ENCODE measurements at regions not wholly inside any gene's neighbourhood (a gene's known extent, or its start where the extent isn't known, plus 50 kb on each side); places are given as distances from the start of the nearest gene placed in this dataset.

GRCh38 chr3:124108446-124108845, 116.5 kb upstream of the ROPN1 start:
- FAIRE-seq = no peak

DNA sequence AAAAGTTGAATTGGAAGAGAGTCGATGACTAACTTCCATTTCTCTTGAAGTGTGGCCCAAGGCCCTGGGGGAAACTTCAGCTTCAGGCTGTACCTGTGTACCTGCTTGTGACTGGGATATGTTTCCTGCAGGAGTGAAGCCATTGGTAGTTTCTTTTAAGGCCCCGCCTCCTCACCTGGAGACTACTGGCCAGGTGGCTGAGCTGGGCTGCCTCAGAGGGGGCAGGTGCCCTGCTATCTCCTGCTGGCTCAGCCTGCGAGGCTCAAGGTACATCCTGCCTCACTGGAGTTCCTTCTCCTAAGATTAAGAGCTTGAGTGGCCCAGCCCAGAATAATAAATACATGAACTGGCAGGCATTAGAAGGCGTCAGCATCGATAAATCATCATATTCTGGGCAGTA, 121.6 kb upstream of the ROPN1 start:
- Histone ChIP-seq H2AFZ (ENCODE audit: low read length) (no peak overlapping the region), H3K9me3 (ENCODE audit: low read length) (no peaks in the 10 kb centered on the region), H3K4me2 (ENCODE audit: low read depth, low read length) (no peak overlapping the region), H3K4me1 (ENCODE audit: insufficient read depth, low read length) (peaks cover 12% of the 10 kb centered on the region; the same call in 1 of the 2 replicates), H3K4me3 (replicated peaks in 1 of 3; ENCODE audit: insufficient read depth in 1 of 3, low read depth in 2 of 3, low read length in 3 of 3) (no peak overlapping the region), H3K9ac (ENCODE audit: insufficient read depth, low read depth, low read length) (no peak overlapping the region), H4K20me1 (ENCODE audit: insufficient read depth, low read length) (no peaks in the 10 kb centered on the region), H3K27ac (ENCODE audit: extremely low read length, insufficient read depth, low read length) (no peak overlapping the region), H3K27me3 (ENCODE audit: control insufficient read depth in 1 of 2, insufficient read depth in 2 of 2, low read length in 2 of 2) (no peaks in the 10 kb centered on the region), H3K79me2 (ENCODE audit: insufficient read depth, low read length) (no peaks in the 10 kb centered on the region), H3K36me3 (replicated peaks in 1 of 2; ENCODE audit: control insufficient read depth in 1 of 2, insufficient read depth in 2 of 2, low read length in 2 of 2) (no peaks in the 10 kb centered on the region)
- POLR2A ChIA-PET = no interaction called here
- ATAC-seq = no peak
- BruUV-seq (replicated peaks) = no TSS peak
- CTCF ChIA-PET (ENCODE audit: low intra/inter-chr PET ratio, low total read pairs) = no interaction called here
- no peak for FAIRE-seq
- WGBS (ENCODE audit: low lambda C conversion rate) = 60% methylated on average over 3 of the region's 5 CpGs
- intact Hi-C loops (cut with micrococcal nuclease; ENCODE audit: unreplicated experiment) = no loop called here
- no peak for DNase-seq (ENCODE audit: low spot score)
- in situ Hi-C loops (cut with HindIII; ENCODE audit: extremely low pct_ligation_motif_present, low pct_unique_long_range_greater_than_20kb) = no loop called here
- TF ChIP-seq BHLHE40 (IDR thresholded peaks at IDR 0.05; ENCODE audit: low read length) = no peak
- TF ChIP-seq, protein P1, sequence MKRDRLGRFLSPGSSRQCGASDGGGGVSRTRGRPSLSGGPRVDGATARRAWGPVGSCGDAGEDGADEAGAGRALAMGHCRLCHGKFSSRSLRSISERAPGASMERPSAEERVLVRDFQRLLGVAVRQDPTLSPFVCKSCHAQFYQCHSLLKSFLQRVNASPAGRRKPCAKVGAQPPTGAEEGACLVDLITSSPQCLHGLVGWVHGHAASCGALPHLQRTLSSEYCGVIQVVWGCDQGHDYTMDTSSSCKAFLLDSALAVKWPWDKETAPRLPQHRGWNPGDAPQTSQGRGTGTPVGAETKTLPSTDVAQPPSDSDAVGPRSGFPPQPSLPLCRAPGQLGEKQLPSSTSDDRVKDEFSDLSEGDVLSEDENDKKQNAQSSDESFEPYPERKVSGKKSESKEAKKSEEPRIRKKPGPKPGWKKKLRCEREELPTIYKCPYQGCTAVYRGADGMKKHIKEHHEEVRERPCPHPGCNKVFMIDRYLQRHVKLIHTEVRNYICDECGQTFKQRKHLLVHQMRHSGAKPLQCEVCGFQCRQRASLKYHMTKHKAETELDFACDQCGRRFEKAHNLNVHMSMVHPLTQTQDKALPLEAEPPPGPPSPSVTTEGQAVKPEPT (CRISPR knock-in tag; IDR thresholded peaks at IDR 0.05; ENCODE audit: low read depth) = no peak
- TF ChIP-seq HNRNPK (IDR thresholded peaks at IDR 0.05; ENCODE audit: low read depth, low read length, poor library complexity, severe bottlenecking) = no peak
- no peak for TF ChIP-seq ZNF619 (CRISPR knock-in tag; IDR thresholded peaks at IDR 0.05)
- no peak for TF ChIP-seq ZNF281 (CRISPR knock-in tag; IDR thresholded peaks at IDR 0.05; ENCODE audit: borderline replicate concordance)
- TF ChIP-seq ZFP1 (CRISPR knock-in tag; IDR thresholded peaks at IDR 0.05) = no peak
- no peak for TF ChIP-seq ZNF124 (CRISPR knock-in tag; IDR thresholded peaks at IDR 0.05)
- TF ChIP-seq, protein P2, sequence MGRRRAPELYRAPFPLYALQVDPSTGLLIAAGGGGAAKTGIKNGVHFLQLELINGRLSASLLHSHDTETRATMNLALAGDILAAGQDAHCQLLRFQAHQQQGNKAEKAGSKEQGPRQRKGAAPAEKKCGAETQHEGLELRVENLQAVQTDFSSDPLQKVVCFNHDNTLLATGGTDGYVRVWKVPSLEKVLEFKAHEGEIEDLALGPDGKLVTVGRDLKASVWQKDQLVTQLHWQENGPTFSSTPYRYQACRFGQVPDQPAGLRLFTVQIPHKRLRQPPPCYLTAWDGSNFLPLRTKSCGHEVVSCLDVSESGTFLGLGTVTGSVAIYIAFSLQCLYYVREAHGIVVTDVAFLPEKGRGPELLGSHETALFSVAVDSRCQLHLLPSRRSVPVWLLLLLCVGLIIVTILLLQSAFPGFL (CRISPR knock-in tag; IDR thresholded peaks at IDR 0.05) = no peak
- TF ChIP-seq, protein P3, sequence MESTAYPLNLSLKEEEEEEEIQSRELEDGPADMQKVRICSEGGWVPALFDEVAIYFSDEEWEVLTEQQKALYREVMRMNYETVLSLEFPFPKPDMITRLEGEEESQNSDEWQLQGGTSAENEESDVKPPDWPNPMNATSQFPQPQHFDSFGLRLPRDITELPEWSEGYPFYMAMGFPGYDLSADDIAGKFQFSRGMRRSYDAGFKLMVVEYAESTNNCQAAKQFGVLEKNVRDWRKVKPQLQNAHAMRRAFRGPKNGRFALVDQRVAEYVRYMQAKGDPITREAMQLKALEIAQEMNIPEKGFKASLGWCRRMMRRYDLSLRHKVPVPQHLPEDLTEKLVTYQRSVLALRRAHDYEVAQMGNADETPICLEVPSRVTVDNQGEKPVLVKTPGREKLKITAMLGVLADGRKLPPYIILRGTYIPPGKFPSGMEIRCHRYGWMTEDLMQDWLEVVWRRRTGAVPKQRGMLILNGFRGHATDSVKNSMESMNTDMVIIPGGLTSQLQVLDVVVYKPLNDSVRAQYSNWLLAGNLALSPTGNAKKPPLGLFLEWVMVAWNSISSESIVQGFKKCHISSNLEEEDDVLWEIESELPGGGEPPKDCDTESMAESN (CRISPR knock-in tag; conservative IDR thresholded peaks at IDR 0.05) = no peak

More at GRCh38 chr3:124108446-124108845, 116.5 kb upstream of the ROPN1 start:
- no peaks in the 10 kb centered on the region for H4K20me1 ChIP-seq (ENCODE audit: insufficient read depth, low read length)
- H3K36me3 ChIP-seq (replicated peaks in 1 of 2; ENCODE audit: control insufficient read depth in 1 of 2, insufficient read depth in 2 of 2, low read length in 2 of 2) = no peaks in the 10 kb centered on the region
- H3K9ac ChIP-seq (ENCODE audit: insufficient read depth, low read depth, low read length) = no peak overlapping the region
- CTCF ChIA-PET (ENCODE audit: low intra/inter-chr PET ratio, low total read pairs) = no interaction called here
- no peak overlapping the region for H2AFZ ChIP-seq (ENCODE audit: low read length)
- ATAC-seq (no peak), DNase-seq (ENCODE audit: low spot score) (no peak)
- intact Hi-C loops (cut with micrococcal nuclease; ENCODE audit: unreplicated experiment) (no loop called here), in situ Hi-C loops (cut with HindIII; ENCODE audit: extremely low pct_ligation_motif_present, low pct_unique_long_range_greater_than_20kb) (no loop called here)
- POLR2A ChIA-PET = no interaction called here
- TF ChIP-seq MLLT10 (CRISPR knock-in tag; IDR thresholded peaks at IDR 0.05) (no peak), ZNF33B (CRISPR knock-in tag; IDR thresholded peaks at IDR 0.05) (no peak), JUNB (CRISPR knock-in tag; IDR thresholded peaks at IDR 0.05; ENCODE audit: borderline replicate concordance) (no peak), MIER3 (CRISPR knock-in tag; IDR thresholded peaks at IDR 0.05; ENCODE audit: borderline replicate concordance) (no peak), NR3C1 (CRISPR knock-in tag; IDR thresholded peaks at IDR 0.05) (no peak), PTBP1 (IDR thresholded peaks at IDR 0.05; ENCODE audit: low read depth, low read length, poor library complexity, severe bottlenecking) (no peak), ZNF563 (CRISPR knock-in tag; IDR thresholded peaks at IDR 0.05) (no peak), NCOA2 (CRISPR knock-in tag; IDR thresholded peaks at IDR 0.05) (no peak)
- WGBS (ENCODE audit: low lambda C conversion rate) = 0% methylated on average over 1 of the region's 1 CpG
- no peak overlapping the region for H3K4me3 ChIP-seq (replicated peaks in 1 of 3; ENCODE audit: insufficient read depth in 1 of 3, low read depth in 2 of 3, low read length in 3 of 3)
- BruUV-seq (replicated peaks) = no TSS peak
- no peaks in the 10 kb centered on the region for H3K79me2 ChIP-seq (ENCODE audit: insufficient read depth, low read length)
- no peaks in the 10 kb centered on the region for H3K27me3 ChIP-seq (ENCODE audit: control insufficient read depth in 1 of 2, insufficient read depth in 2 of 2, low read length in 2 of 2)
- no peak overlapping the region for H3K27ac ChIP-seq (ENCODE audit: extremely low read length, insufficient read depth, low read length)
- no peak overlapping the region for H3K4me2 ChIP-seq (ENCODE audit: low read depth, low read length)
- H3K9me3 ChIP-seq (ENCODE audit: low read length) = no peaks in the 10 kb centered on the region
- 0 out of 2 replicates have a peak, but pooled peaks cover 7% of the 10 kb centered on the region for H3K4me1 ChIP-seq (ENCODE audit: insufficient read depth, low read length)

Data from HepG2 (cell line).